Neural progenitor cell (in vitro differentiated cells): ENCODE measurements at regions not wholly inside any gene's neighbourhood (a gene's known extent, or its start where the extent isn't known, plus 50 kb on each side); places are given as distances from the start of the nearest gene placed in this dataset.

Experiments
- EZH2phosphoT487 ChIP-seq: fragments of 200-600 bp; sonication (generic); IDR thresholded peaks from 2 replicates; pipeline ENCODE4 v1.6.1; 2017; ENCODE audit warnings: antibody characterized with exemption
- TF ChIP-seq, protein P1 (sequence below): fragments of 200-600 bp; sonication (generic); IDR thresholded peaks from 2 replicates; pipeline ENCODE4 v1.5.1; 2017; ENCODE audit warnings: antibody characterized with exemption, mild to moderate bottlenecking

GRCh38 chr14:26925876-26926584 lies 328.2 kb upstream of the NOVA1 start:
- TF ChIP-seq, protein P1, sequence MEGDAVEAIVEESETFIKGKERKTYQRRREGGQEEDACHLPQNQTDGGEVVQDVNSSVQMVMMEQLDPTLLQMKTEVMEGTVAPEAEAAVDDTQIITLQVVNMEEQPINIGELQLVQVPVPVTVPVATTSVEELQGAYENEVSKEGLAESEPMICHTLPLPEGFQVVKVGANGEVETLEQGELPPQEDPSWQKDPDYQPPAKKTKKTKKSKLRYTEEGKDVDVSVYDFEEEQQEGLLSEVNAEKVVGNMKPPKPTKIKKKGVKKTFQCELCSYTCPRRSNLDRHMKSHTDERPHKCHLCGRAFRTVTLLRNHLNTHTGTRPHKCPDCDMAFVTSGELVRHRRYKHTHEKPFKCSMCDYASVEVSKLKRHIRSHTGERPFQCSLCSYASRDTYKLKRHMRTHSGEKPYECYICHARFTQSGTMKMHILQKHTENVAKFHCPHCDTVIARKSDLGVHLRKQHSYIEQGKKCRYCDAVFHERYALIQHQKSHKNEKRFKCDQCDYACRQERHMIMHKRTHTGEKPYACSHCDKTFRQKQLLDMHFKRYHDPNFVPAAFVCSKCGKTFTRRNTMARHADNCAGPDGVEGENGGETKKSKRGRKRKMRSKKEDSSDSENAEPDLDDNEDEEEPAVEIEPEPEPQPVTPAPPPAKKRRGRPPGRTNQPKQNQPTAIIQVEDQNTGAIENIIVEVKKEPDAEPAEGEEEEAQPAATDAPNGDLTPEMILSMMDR: no peak
- no peak for TF ChIP-seq EZH2phosphoT487
